ENCODE measurements at regions not wholly inside any gene's neighbourhood (a gene's known extent, or its start where the extent isn't known, plus 50 kb on each side); places are given as distances from the start of the nearest gene placed in this dataset.

- Histone ChIP-seq H3K27me3 (no peaks in the 10 kb centered on the region), H3K4me3 (no peak overlapping the region), H3K36me3 (no peaks in the 10 kb centered on the region), H3K27ac (no peak overlapping the region), H3K4me1 (ENCODE audit: insufficient read depth) (no peaks in the 10 kb centered on the region), H3K9me3 (no peaks in the 10 kb centered on the region)
- DNase-seq = no peak
- 85 to 97% (median 85%) methylated on average over 1 of the region's 1 CpG for WGBS, 3 donors
- TF ChIP-seq EP300 (IDR thresholded peaks at IDR 0.05) (no peak), POLR2A (IDR thresholded peaks at IDR 0.05) (no peak)
- TF ChIP-seq, protein P1, sequence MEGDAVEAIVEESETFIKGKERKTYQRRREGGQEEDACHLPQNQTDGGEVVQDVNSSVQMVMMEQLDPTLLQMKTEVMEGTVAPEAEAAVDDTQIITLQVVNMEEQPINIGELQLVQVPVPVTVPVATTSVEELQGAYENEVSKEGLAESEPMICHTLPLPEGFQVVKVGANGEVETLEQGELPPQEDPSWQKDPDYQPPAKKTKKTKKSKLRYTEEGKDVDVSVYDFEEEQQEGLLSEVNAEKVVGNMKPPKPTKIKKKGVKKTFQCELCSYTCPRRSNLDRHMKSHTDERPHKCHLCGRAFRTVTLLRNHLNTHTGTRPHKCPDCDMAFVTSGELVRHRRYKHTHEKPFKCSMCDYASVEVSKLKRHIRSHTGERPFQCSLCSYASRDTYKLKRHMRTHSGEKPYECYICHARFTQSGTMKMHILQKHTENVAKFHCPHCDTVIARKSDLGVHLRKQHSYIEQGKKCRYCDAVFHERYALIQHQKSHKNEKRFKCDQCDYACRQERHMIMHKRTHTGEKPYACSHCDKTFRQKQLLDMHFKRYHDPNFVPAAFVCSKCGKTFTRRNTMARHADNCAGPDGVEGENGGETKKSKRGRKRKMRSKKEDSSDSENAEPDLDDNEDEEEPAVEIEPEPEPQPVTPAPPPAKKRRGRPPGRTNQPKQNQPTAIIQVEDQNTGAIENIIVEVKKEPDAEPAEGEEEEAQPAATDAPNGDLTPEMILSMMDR (IDR thresholded peaks at IDR 0.05) = no peak
- intact Hi-C loops (cut with DNase I) = no loop called here
Measured at GRCh38 chr5:92923885-92924284, 657.1 kb downstream of the NR2F1-AS1 start.

GRCh38 chr5:92922231-92922967, 658.6 kb downstream of the NR2F1-AS1 start:
- intact Hi-C loops (cut with DNase I) = no loop called here
- WGBS, 3 donors = 91 to 95% (median 95%) methylated on average over 5 of the region's 5 CpGs
- no peak overlapping the region for H3K4me3 ChIP-seq

DNA sequence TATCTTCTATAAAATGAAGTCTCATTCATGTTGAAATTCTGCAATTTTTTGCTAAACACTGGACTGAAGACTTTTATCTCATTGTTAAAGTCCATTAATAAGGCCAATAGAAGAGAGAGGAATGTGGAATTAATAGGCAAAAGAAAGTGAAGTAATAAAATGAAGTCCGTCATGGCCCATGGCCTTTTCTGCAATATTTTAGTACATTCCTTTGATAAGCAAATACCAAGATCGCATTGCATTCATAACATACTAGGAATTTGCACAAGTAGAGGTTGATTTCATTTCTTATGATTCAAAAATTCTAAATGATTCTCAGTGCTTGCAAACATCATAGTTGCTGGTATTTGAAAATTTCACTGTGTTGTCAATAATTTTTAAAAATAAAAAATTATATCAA, 664.0 kb downstream of the NR2F1-AS1 start:
- 4 to 28% (median 13%) methylated on average over 2 of the region's 2 CpGs for WGBS, 3 donors
- no peak for TF ChIP-seq EP300 (IDR thresholded peaks at IDR 0.05)
- no peak for TF ChIP-seq POLR2A (IDR thresholded peaks at IDR 0.05)
- TF ChIP-seq, protein P1 (IDR thresholded peaks at IDR 0.05) = no peak
- H3K27me3 ChIP-seq = no peaks in the 10 kb centered on the region

More at GRCh38 chr5:92922231-92922967, 658.6 kb downstream of the NR2F1-AS1 start:
- DNase-seq = no peak
- H3K27ac ChIP-seq = no peak overlapping the region
- H3K9me3 ChIP-seq = no peaks in the 10 kb centered on the region
- no peak for TF ChIP-seq EP300 (IDR thresholded peaks at IDR 0.05)
- no peak for TF ChIP-seq POLR2A (IDR thresholded peaks at IDR 0.05)
- TF ChIP-seq, protein P1 (IDR thresholded peaks at IDR 0.05) = no peak
- no peaks in the 10 kb centered on the region for H3K4me1 ChIP-seq (ENCODE audit: insufficient read depth)
- no peaks in the 10 kb centered on the region for H3K27me3 ChIP-seq
- no peaks in the 10 kb centered on the region for H3K36me3 ChIP-seq

DNA sequence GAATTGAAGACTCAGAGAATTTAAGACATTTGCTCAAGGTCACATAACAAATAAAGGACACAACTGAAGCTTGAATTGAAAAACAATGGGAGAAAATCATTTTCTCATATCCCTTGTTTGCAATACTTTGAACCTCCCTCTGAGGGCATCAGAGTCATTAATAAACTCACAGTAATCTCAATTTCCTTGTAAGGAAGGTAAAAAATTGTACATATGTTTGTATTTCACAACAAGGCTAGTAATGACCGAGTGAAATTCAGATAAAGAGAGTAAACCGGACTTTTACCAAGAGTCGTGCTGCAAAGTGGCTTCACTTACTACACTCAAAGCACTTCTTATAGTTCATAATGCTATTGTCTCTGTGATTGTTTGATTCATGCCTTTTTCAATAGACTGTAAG, 665.0 kb downstream of the NR2F1-AS1 start:
- Histone ChIP-seq H3K36me3 (no peaks in the 10 kb centered on the region), H3K9me3 (no peaks in the 10 kb centered on the region), H3K4me1 (ENCODE audit: insufficient read depth) (peaks cover 2% of the 10 kb centered on the region), H3K27ac (no peak overlapping the region), H3K4me3 (no peak overlapping the region), H3K27me3 (no peaks in the 10 kb centered on the region)
- no peak for TF ChIP-seq EP300 (IDR thresholded peaks at IDR 0.05)
- no peak for TF ChIP-seq POLR2A (IDR thresholded peaks at IDR 0.05)
- TF ChIP-seq, protein P1 (IDR thresholded peaks at IDR 0.05) = no peak
- intact Hi-C loops (cut with DNase I) = loop anchor here in 1 of 4 donors (10.0 kb wide), 1 partner anchor 669 kb away; the partner anchor contains the start of genes NR2F1 and NR2F1-AS1
- 11 to 32% (median 12%) methylated on average over 3 of the region's 3 CpGs for WGBS, 3 donors
- no peak for DNase-seq

More for the DNA sequence above, 664.0 kb downstream of the NR2F1-AS1 start:
- H3K27ac ChIP-seq = no peak overlapping the region
- no peaks in the 10 kb centered on the region for H3K9me3 ChIP-seq
- DNase-seq = no peak
- no peak overlapping the region for H3K4me3 ChIP-seq
- intact Hi-C loops (cut with DNase I) = loop anchor here in 1 of 4 donors (10.0 kb wide), 1 partner anchor 668 kb away; the partner anchor contains the start of genes NR2F1 and NR2F1-AS1
- no peaks in the 10 kb centered on the region for H3K36me3 ChIP-seq
- H3K4me1 ChIP-seq (ENCODE audit: insufficient read depth) = peaks cover 2% of the 10 kb centered on the region
